HCT116 (cell line): ENCODE measurements at regions not wholly inside any gene's neighbourhood (a gene's known extent, or its start where the extent isn't known, plus 50 kb on each side); places are given as distances from the start of the nearest gene placed in this dataset.

Experiments used
- ATAC-seq: fragments of 200-7000 bp; cut with Tn5 transposase; 2 replicates; pipeline ENCODE4 v1.9.1; 2020; ENCODE audit warnings: mild to moderate bottlenecking, moderate library complexity
- BruUV-seq: library from RNA; stranded (reverse); fragments of 400-500 nt; replicated peaks from 2 replicates; lab custom pipeline; 2021; lab: Mats Ljungman, UMichigan
- CTCF ChIA-PET: fragments of 300-600 bp; sonication (Branson Sonifier 250); formaldehyde crosslinking; loops from one replicate; lab custom pipeline; 2021; ENCODE audit warnings: antibody characterized with exemption; lab: Charles Lee
- POLR2A ChIA-PET: fragments of 300-600, 350-600 bp; sonication (Branson Sonifier 250); formaldehyde crosslinking; loops from one replicate; lab custom pipeline; 2021; ENCODE audit warnings: antibody characterized with exemption; lab: Charles Lee
- RAD21 ChIA-PET, 2 experiments: fragments of 300-600 bp; sonication (Branson Sonifier 250); formaldehyde crosslinking; loops; one replicate each; lab custom pipeline; 2023; ENCODE audit warnings: low total read pairs in 2 of 2; ENCODE audit not compliant: uncharacterized antibody in 2 of 2, unreplicated experiment in 2 of 2, low non-redundant PET in 1 of 2; lab: Charles Lee
- DNase-seq: peaks from one replicate; pipeline ENCODE4 v3.0.0-alpha.2; 2010; ENCODE audit warnings: low read depth, low spot score
- H2AFZ ChIP-seq: fragments of 200-600 bp; shearing (Covaris generic), sonication (generic); 2 replicates; pipeline ENCODE4 v1.6.1; 2017; ENCODE audit warnings: low read depth, mixed run types, mixed read lengths, antibody characterized with exemption, low read length; ENCODE audit not compliant: poor library complexity, severe bottlenecking
- H3K27ac ChIP-seq: 2 replicates; pipeline ENCODE4 v1.5.1; 2012; ENCODE audit warnings: low read depth, low read length
- H3K27me3 ChIP-seq: fragments of 200-600 bp; sonication (generic); 2 replicates; pipeline ENCODE4 v1.6.1; 2016; ENCODE audit warnings: mixed run types, low read length, mixed read lengths; ENCODE audit not compliant: insufficient read depth
- H3K36me3 ChIP-seq, 2 experiments: fragments of 200-500 bp in 1 of 2; fragments of 200-600 bp in 1 of 2; sonication (Bioruptor generic) in 1 of 2; sonication (generic) in 1 of 2; 2 replicates each; pipeline versions ENCODE4 v1.5.1 to v1.6.1; 2014 to 2016; ENCODE audit warnings: low read length in 2 of 2, inconsistent platforms in 1 of 2, mixed read lengths in 1 of 2, mixed run types in 1 of 2; ENCODE audit not compliant: insufficient read depth in 2 of 2, control insufficient read depth in 1 of 2
- H3K4me1 ChIP-seq, 2 experiments: fragments of 200-600 bp in 1 of 2; sonication (generic) in 1 of 2; 2 replicates each; pipeline versions ENCODE4 v1.5.1 to v1.6.1; 2012 to 2017; ENCODE audit warnings: low read length in 2 of 2, inconsistent platforms in 1 of 2, mild to moderate bottlenecking in 1 of 2, mixed read lengths in 1 of 2, mixed run types in 1 of 2, moderate library complexity in 1 of 2; ENCODE audit not compliant: insufficient read depth in 2 of 2, control insufficient read depth in 1 of 2
- H3K4me2 ChIP-seq: fragments of 200-600 bp; sonication (generic); 2 replicates; pipeline ENCODE4 v1.6.1; 2017; ENCODE audit warnings: mixed run types, low read length, mixed read lengths
- H3K4me3 ChIP-seq, 2 experiments: fragments of 200-600 bp in 1 of 2; sonication (generic) in 1 of 2; replicated peaks in 1 of 2; 2 replicates each; pipeline ENCODE4 v1.5.1; 2011 to 2016; ENCODE audit warnings: low read length in 2 of 2, control low read depth in 1 of 2, low read depth in 1 of 2, mild to moderate bottlenecking in 1 of 2, mixed read lengths in 1 of 2, mixed run types in 1 of 2
- H3K79me2 ChIP-seq: fragments of 200-600 bp; sonication (generic); 2 replicates; pipeline ENCODE4 v1.6.1; 2017; ENCODE audit warnings: mild to moderate bottlenecking, mixed run types, low read length, moderate library complexity, mixed read lengths; ENCODE audit not compliant: insufficient read depth
- H3K9ac ChIP-seq: fragments of 200-600 bp; sonication (generic); 2 replicates; pipeline ENCODE4 v1.6.1; 2016; ENCODE audit warnings: low read length, mixed read lengths
- H3K9me2 ChIP-seq: fragments of 200-600 bp; sonication (generic), shearing (Covaris generic); 2 replicates; pipeline ENCODE4 v1.6.1; 2017; ENCODE audit warnings: mixed run types, mild to moderate bottlenecking, moderate library complexity; ENCODE audit not compliant: insufficient read depth
- H3K9me3 ChIP-seq, 2 experiments: fragments of 200-500 bp in 1 of 2; fragments of 200-600 bp in 1 of 2; sonication (Bioruptor generic) in 1 of 2; sonication (generic) in 1 of 2; 2 replicates each; pipeline ENCODE4 v1.6.1; 2014 to 2017; ENCODE audit warnings: low read length in 2 of 2, mixed read lengths in 2 of 2, inconsistent platforms in 1 of 2, low read depth in 1 of 2, mild to moderate bottlenecking in 1 of 2, mixed run types in 1 of 2, moderate library complexity in 1 of 2; ENCODE audit not compliant: control insufficient read depth in 1 of 2, insufficient read depth in 1 of 2
- H4K20me1 ChIP-seq: fragments of 200-600 bp; sonication (generic), shearing (Covaris generic); 2 replicates; pipeline ENCODE4 v1.6.1; 2017; ENCODE audit warnings: mixed run types, mild to moderate bottlenecking, moderate library complexity; ENCODE audit not compliant: insufficient read depth
- CEBPB ChIP-seq: IDR thresholded peaks from 2 replicates; pipeline ENCODE4 v1.6.1; 2012; ENCODE audit warnings: low read depth
- ELF1 ChIP-seq: IDR thresholded peaks from 2 replicates; pipeline ENCODE4 v1.6.1; 2012; ENCODE audit warnings: low read depth, borderline replicate concordance
- EZH2 ChIP-seq: fragments of 200-600 bp; sonication (generic); IDR thresholded peaks from 2 replicates; pipeline ENCODE4 v1.6.1; 2017; ENCODE audit warnings: antibody characterized with exemption, mixed run types
- EZH2phosphoT487 ChIP-seq: fragments of 200-600 bp; IDR thresholded peaks from 2 replicates; pipeline ENCODE4 v1.6.1; 2018; ENCODE audit warnings: antibody characterized with exemption, borderline replicate concordance
- JUND ChIP-seq: IDR thresholded peaks from 2 replicates; pipeline ENCODE4 v1.6.1; 2012
- POLR2AphosphoS5 ChIP-seq: IDR thresholded peaks from 2 replicates; pipeline ENCODE4 v1.6.1; 2011; ENCODE audit warnings: mild to moderate bottlenecking, low read depth, low read length, moderate library complexity
- SIN3A ChIP-seq: IDR thresholded peaks from 2 replicates; pipeline ENCODE4 v1.6.1; 2012; ENCODE audit warnings: low read depth
- SP1 ChIP-seq: IDR thresholded peaks from 2 replicates; pipeline ENCODE4 v1.6.1; 2012; ENCODE audit warnings: low read depth
- SRF ChIP-seq: IDR thresholded peaks from 2 replicates; pipeline ENCODE4 v1.6.1; 2012; ENCODE audit warnings: low read depth
- TCF7L2 ChIP-seq: IDR thresholded peaks from 2 replicates; pipeline ENCODE4 v1.7.0; 2011; ENCODE audit warnings: borderline replicate concordance, inconsistent platforms; ENCODE audit not compliant: insufficient read depth, insufficient read length; ENCODE audit errors: extremely low read depth
- YY1 ChIP-seq: IDR thresholded peaks from 2 replicates; pipeline ENCODE4 v1.6.1; 2011; ENCODE audit warnings: low read length, low read depth, moderate library complexity, mild to moderate bottlenecking; ENCODE audit not compliant: insufficient replicate concordance; ENCODE audit errors: extremely low read depth
- ZNF274 ChIP-seq: fragments of 200-500 bp; sonication (Bioruptor generic); IDR thresholded peaks from 2 replicates; pipeline ENCODE4 v1.6.1; 2014; ENCODE audit warnings: mild to moderate bottlenecking, low read depth, low read length, inconsistent platforms
- intact Hi-C: fragments of 100-400 bp; cut with micrococcal nuclease; formaldehyde crosslinking; loops from 2 replicates; pipeline ENCODE4 v1.10.0; 2022
- TF ChIP-seq, protein P1 (sequence below), 3 experiments: fragments of 200-600 bp in 1 of 3; sonication (generic) in 1 of 3; IDR thresholded peaks in 2 of 3; conservative IDR thresholded peaks in 1 of 3; 2 replicates each; pipeline ENCODE4 v1.5.1; 2012 to 2017; ENCODE audit warnings: low read depth in 2 of 3, low read length in 2 of 3, antibody characterized with exemption in 1 of 3, borderline replicate concordance in 1 of 3, control low read depth in 1 of 3, mild to moderate bottlenecking in 1 of 3, mixed read lengths in 1 of 3, mixed run types in 1 of 3, moderate library complexity in 1 of 3; ENCODE audit not compliant: insufficient read depth in 1 of 3
- TF ChIP-seq, protein P2 (sequence below): IDR thresholded peaks from 2 replicates; pipeline ENCODE4 v1.6.1; 2012

DNA sequence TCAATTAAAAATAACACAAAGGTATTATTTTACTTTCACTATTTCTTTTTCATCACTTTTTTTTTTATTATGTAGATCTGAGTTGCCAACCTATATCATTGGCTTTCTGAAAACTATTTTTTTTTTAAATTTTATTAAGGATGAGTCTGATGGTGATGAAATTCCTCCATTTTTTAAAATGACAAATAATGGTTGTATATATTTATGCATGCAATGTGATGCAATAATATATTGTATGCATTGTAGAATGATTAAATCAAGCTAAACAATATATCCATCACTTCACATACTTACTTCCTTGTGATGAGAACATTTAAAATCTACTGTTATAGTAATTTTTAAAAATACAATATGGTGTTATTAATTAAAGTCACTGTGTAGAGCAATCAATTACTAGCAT, 1081.6 kb downstream of the CNTNAP5 start:
- no peak for ATAC-seq
- H3K9ac ChIP-seq: no peak overlapping the region
- CTCF ChIA-PET: no interaction called here
- TF ChIP-seq SIN3A (no peak), JUND (no peak), SP1 (no peak), EZH2phosphoT487 (no peak), ZNF274 (no peak), CEBPB (no peak), POLR2AphosphoS5 (no peak), SRF (no peak), YY1 (no peak), EZH2 (no peak), TCF7L2 (no peak), ELF1 (no peak)
- TF ChIP-seq, protein P1, sequence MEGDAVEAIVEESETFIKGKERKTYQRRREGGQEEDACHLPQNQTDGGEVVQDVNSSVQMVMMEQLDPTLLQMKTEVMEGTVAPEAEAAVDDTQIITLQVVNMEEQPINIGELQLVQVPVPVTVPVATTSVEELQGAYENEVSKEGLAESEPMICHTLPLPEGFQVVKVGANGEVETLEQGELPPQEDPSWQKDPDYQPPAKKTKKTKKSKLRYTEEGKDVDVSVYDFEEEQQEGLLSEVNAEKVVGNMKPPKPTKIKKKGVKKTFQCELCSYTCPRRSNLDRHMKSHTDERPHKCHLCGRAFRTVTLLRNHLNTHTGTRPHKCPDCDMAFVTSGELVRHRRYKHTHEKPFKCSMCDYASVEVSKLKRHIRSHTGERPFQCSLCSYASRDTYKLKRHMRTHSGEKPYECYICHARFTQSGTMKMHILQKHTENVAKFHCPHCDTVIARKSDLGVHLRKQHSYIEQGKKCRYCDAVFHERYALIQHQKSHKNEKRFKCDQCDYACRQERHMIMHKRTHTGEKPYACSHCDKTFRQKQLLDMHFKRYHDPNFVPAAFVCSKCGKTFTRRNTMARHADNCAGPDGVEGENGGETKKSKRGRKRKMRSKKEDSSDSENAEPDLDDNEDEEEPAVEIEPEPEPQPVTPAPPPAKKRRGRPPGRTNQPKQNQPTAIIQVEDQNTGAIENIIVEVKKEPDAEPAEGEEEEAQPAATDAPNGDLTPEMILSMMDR (IDR thresholded peaks at IDR 0.05 in 2 of 3, conservative IDR thresholded peaks at IDR 0.05 in 1 of 3; ENCODE audit: borderline replicate concordance in 1 of 3, insufficient read depth in 1 of 3, low read depth in 2 of 3, low read length in 2 of 3): no peak
- TF ChIP-seq, protein P2, sequence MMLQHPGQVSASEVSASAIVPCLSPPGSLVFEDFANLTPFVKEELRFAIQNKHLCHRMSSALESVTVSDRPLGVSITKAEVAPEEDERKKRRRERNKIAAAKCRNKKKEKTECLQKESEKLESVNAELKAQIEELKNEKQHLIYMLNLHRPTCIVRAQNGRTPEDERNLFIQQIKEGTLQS: no peak
- TF ChIP-seq, all 23 proteins: peak for 0
- Histone ChIP-seq H3K36me3 (no peaks in the 10 kb centered on the region), H4K20me1 (no peaks in the 10 kb centered on the region; the same call in 1 of the 2 replicates), H3K4me3 (no peak overlapping the region), H3K79me2 (no peaks in the 10 kb centered on the region), H3K9me3 (peaks cover 8 to 18% of the 10 kb centered on the region in 2 experiments; a peak in 2 of 4 replicates), H3K27ac (no peak overlapping the region), H3K4me1 (no peaks in the 10 kb centered on the region), H3K27me3 (no peaks in the 10 kb centered on the region), H3K9me2 (no peaks in the 10 kb centered on the region), H3K4me2 (no peak overlapping the region), H2AFZ (no peak overlapping the region)
- intact Hi-C loops: no loop called here
- DNase-seq: no peak
- ChIA-PET RAD21 (no interaction called here), POLR2A (no interaction called here)
- no TSS peak for BruUV-seq
